GM12892 (cell line): ENCODE measurements at regions not wholly inside any gene's neighbourhood (a gene's known extent, or its start where the extent isn't known, plus 50 kb on each side); places are given as distances from the start of the nearest gene placed in this dataset.

Experiments used
- POLR2A ChIP-seq: IDR thresholded peaks from 2 replicates; pipeline ENCODE4 v1.6.1; 2011; ENCODE audit warnings: low read depth, low read length, control low read depth
- POLR2AphosphoS5 ChIP-seq: IDR thresholded peaks from 2 replicates; pipeline ENCODE4 v1.6.1; 2011; ENCODE audit warnings: low read depth, low read length, control low read depth

- TF ChIP-seq POLR2A (no peak), POLR2AphosphoS5 (no peak)
These were observed 245.7 kb downstream of the EPM2A start for GRCh38 chr6:145489583-145489982.
